HL-60 (cell line): ENCODE measurements at regions not wholly inside any gene's neighbourhood (a gene's known extent, or its start where the extent isn't known, plus 50 kb on each side); places are given as distances from the start of the nearest gene placed in this dataset.

Experiments used
- GABPA ChIP-seq: IDR thresholded peaks from 2 replicates; pipeline ENCODE4 v1.6.1; 2012; ENCODE audit warnings: low read depth
- POLR2AphosphoS5 ChIP-seq: IDR thresholded peaks from 2 replicates; pipeline ENCODE4 v1.6.1; 2012; ENCODE audit warnings: low read depth
- SPI1 ChIP-seq: IDR thresholded peaks from 2 replicates; pipeline ENCODE4 v1.6.1; 2012; ENCODE audit warnings: low read depth, mild to moderate bottlenecking, borderline replicate concordance
- TF ChIP-seq, protein P1 (sequence below): IDR thresholded peaks from one replicate; pipeline ENCODE4 v1.5.1; 2011; ENCODE audit warnings: low read length, control low read depth, inconsistent platforms; ENCODE audit not compliant: insufficient read depth
- TF ChIP-seq, protein P2 (sequence below): IDR thresholded peaks from 2 replicates; pipeline ENCODE4 v1.6.1; 2012; ENCODE audit warnings: low read depth; ENCODE audit not compliant: insufficient replicate concordance

DNA sequence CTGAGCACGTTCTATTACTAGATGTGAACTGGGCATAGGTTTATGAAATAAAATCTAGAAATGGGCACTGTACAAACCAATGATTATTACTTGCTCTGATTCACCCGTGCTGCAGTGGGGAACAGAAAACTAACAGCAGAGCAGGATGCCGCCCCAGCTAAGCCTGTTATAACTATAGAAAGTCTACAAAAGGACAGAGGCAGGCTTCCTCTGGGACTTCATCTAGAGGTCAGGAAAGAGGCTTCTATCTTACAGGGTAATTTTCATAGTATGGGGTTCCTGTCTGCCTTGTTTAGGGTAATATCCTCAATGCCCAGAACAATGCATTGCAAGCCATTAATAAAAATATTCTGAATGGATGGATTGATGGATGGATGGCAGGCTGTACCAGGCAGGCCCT is 177.0 kb upstream of the TBL1XR1 start:
- TF ChIP-seq, protein P1, sequence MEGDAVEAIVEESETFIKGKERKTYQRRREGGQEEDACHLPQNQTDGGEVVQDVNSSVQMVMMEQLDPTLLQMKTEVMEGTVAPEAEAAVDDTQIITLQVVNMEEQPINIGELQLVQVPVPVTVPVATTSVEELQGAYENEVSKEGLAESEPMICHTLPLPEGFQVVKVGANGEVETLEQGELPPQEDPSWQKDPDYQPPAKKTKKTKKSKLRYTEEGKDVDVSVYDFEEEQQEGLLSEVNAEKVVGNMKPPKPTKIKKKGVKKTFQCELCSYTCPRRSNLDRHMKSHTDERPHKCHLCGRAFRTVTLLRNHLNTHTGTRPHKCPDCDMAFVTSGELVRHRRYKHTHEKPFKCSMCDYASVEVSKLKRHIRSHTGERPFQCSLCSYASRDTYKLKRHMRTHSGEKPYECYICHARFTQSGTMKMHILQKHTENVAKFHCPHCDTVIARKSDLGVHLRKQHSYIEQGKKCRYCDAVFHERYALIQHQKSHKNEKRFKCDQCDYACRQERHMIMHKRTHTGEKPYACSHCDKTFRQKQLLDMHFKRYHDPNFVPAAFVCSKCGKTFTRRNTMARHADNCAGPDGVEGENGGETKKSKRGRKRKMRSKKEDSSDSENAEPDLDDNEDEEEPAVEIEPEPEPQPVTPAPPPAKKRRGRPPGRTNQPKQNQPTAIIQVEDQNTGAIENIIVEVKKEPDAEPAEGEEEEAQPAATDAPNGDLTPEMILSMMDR: no peak
- no peak for TF ChIP-seq POLR2AphosphoS5
- no peak for TF ChIP-seq GABPA
- no peak for TF ChIP-seq SPI1
- TF ChIP-seq, protein P2, sequence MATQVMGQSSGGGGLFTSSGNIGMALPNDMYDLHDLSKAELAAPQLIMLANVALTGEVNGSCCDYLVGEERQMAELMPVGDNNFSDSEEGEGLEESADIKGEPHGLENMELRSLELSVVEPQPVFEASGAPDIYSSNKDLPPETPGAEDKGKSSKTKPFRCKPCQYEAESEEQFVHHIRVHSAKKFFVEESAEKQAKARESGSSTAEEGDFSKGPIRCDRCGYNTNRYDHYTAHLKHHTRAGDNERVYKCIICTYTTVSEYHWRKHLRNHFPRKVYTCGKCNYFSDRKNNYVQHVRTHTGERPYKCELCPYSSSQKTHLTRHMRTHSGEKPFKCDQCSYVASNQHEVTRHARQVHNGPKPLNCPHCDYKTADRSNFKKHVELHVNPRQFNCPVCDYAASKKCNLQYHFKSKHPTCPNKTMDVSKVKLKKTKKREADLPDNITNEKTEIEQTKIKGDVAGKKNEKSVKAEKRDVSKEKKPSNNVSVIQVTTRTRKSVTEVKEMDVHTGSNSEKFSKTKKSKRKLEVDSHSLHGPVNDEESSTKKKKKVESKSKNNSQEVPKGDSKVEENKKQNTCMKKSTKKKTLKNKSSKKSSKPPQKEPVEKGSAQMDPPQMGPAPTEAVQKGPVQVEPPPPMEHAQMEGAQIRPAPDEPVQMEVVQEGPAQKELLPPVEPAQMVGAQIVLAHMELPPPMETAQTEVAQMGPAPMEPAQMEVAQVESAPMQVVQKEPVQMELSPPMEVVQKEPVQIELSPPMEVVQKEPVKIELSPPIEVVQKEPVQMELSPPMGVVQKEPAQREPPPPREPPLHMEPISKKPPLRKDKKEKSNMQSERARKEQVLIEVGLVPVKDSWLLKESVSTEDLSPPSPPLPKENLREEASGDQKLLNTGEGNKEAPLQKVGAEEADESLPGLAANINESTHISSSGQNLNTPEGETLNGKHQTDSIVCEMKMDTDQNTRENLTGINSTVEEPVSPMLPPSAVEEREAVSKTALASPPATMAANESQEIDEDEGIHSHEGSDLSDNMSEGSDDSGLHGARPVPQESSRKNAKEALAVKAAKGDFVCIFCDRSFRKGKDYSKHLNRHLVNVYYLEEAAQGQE: no peak
